ENCODE measurements at regions not wholly inside any gene's neighbourhood (a gene's known extent, or its start where the extent isn't known, plus 50 kb on each side); places are given as distances from the start of the nearest gene placed in this dataset.

GRCh38 chr11:79683930-79684329, 243.1 kb upstream of the TENM4 start:
- no peak for DNase-seq (ENCODE audit: low read depth, low spot score)

- DNase-seq (ENCODE audit: low read depth, low spot score): no peak
Observed at GRCh38 chr11:79678780-79679452, 238.1 kb upstream of the TENM4 start.

GRCh38 chr11:79676396-79676795, 235.6 kb upstream of the TENM4 start:
- no peak for DNase-seq (ENCODE audit: low read depth, low spot score)

DNA sequence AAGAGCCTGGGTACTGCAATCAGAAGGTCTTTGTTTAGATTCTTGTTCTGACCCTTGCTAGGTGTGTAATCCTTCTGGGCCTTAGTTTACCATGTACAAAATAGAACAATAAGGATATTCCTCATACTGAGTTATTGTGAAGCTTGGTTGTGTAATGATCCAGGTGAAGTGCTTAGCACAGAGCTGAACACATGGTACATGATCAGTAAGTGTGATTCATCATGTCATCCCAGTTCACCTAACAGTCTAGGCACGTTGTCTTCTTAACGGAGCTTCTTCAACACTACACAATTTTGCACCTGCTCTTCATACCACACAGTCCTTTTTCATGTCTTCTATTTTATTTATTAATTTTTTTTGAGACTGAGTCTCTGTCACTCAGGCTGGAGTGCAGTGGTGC, 234.3 kb upstream of the TENM4 start:
- no peak for DNase-seq (ENCODE audit: low read depth, low spot score)

DNA sequence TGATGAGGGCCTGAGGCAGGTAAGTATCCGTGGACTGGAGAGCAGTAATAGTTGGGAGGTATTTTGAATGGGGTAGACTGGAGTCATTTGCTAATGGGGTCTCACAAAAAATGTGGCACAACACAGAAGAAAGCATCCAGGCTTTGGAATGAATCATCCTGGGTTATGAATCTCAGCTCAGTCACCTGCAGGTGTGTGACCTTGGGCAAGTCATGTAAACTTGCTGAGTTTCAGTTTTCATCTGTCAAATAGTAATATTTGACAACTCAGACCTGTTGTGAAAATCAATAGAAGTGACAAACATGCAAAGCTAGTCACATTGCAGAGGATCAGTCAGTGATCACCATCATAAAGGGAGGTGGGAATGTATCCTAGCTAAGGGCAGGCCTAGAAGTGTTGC, 232.0 kb upstream of the TENM4 start:
- DNase-seq (ENCODE audit: low read depth, low spot score): no peak

- no peak for DNase-seq (ENCODE audit: low read depth, low spot score)
Observed at GRCh38 chr11:79671401-79671800, 230.6 kb upstream of the TENM4 start.

GRCh38 chr11:79670882-79671281, 230.1 kb upstream of the TENM4 start:
- DNase-seq (ENCODE audit: low read depth, low spot score): no peak

DNA sequence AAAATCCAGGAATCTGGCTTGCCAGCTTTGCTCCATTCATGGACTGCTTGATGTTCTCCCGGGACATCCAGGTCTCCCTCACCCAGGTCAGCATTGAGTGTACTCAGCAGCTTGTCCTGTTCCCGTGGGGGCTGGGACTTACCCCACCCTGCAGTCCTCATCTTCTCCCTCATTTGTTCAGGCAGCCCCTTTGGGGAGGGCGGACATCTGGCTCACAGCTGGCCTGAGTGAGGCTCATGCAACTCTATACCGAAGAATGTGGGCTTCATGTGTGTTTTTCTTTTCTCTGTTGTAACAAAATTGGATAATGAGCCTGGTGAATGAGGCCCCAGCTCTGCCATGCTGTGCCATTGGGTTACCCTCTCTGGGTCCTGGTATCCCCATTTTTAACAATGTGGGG, 227.7 kb upstream of the TENM4 start:
- DNase-seq (ENCODE audit: low read depth, low spot score): no peak

DNA sequence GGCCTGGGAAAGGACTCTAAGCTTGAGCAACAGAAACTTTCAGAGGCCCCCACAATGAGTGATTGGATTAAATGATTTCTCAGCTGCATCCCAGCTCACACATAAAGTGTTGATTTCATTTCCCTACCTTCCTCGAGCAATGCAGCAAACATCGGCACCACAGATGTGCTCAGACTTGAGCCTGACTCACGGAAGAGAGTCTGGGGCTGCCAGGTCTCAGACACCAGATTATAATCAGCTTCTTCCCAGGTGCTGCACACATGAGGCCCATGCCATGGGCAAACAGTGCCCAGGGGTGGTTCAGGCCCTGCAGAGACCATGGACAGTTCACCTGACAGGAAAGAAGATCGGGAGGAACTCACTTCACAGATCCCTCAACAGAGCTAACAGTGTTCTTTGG, 226.6 kb upstream of the TENM4 start:
- no peak for DNase-seq (ENCODE audit: low read depth, low spot score)

DNA sequence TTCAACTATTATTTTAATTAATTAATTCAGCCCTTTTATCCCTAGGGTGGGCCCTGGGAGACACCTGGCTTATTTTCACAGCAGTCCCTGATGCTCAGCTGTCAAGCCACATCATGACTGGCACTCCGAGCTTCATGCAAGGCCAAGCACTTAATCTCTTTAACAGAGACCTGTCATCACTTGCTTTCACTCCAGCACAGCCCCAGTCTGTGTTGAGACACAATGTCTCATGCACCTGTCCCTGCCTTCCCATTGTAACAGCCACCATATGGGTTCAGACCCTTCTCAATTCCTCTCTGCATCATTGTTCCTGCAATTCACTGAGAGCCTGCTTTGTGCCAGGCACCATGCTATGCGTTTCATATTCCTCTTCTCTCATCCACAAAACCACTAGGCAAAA, 222.2 kb upstream of the TENM4 start:
- DNase-seq (ENCODE audit: low read depth, low spot score): no peak

GRCh38 chr11:79661373-79661772, 220.5 kb upstream of the TENM4 start:
- no peak for DNase-seq (ENCODE audit: low read depth, low spot score)

DNA sequence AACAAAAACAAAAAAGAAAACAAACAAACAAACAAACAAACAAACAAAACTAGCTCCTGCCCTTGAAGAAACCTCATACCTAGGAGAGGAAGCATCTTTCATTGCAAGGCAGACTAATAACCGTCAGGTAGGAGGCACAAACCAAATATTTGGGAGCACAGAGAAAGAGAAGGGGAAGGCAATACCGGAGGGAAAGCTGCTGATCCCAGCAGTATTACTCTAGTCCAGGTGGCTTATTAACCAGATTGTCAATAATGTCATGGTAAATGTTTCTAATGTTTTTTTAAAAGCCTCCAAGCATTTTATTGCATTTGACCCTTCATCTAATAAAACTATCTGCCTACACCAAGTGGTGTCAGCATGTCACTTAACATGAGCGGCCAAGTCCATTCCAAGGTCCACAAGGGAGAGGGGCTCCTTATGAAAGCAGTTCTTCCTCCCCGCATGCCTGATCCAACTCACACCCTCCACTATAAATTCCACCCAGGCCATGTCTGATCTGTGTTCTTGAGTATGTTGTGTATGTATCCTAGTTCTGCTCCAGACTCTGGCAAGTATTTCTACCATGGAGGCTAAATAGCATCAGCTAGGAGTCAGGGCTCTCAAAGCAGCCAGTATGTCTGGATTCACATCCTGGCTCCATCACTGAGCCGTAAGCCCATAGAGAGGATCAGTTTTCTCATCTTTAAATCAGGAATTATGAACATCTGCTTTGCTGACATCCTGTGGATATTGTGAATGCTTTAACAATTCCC, 208.1 kb upstream of the TENM4 start:
- DNase-seq (ENCODE audit: low read depth, low spot score): no peak

DNA sequence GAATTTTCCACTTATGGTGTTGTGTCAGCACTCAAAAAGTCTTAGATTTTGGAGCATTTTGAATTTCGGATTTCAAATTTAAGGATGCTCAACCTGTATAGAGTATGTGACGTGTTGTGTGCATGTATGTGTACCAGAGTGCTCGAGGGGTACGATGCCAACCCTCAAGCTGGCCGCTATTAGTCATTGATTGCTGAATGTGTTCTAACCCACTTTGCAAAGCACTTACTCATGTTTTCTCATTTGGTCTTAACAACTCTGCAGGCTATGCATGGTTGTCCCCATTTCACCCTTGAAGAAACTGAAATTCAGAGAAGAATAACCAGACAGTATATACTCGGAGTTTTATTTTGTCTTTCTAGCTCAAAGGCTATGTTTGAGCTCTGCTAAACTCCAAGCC, 196.4 kb upstream of the TENM4 start:
- DNase-seq (ENCODE audit: low read depth, low spot score): no peak

- DNase-seq (ENCODE audit: low read depth, low spot score): no peak
Observed at GRCh38 chr11:79634905-79635304, 194.1 kb upstream of the TENM4 start.

GRCh38 chr11:79627281-79627680, 186.5 kb upstream of the TENM4 start:
- no peak for DNase-seq (ENCODE audit: low read depth, low spot score)

GRCh38 chr11:79626135-79627075, 185.6 kb upstream of the TENM4 start:
- DNase-seq (ENCODE audit: low read depth, low spot score): no peak

- no peak for DNase-seq (ENCODE audit: low read depth, low spot score)
Observed at GRCh38 chr11:79623375-79623774, 182.5 kb upstream of the TENM4 start.

DNA sequence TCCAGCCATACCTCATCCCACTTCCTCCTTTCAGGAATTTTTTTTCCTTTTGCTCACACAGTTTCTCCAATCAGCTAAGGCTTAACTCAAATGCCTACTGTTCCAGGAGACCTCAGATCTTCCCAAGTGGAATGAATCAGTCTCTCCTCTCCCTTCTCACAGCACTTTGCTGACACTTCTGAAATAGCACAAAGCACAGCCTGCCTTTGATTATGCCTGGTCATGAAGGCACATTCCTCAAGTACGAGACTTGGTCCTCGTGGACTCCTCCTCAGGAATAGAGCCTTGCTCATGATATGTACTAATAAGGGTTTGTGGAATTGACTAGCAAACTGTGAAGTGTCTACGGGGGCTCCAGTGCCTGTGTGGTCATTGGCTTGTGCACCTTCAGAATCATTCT, 176.7 kb upstream of the TENM4 start:
- no peak for DNase-seq (ENCODE audit: low read depth, low spot score)

DNA sequence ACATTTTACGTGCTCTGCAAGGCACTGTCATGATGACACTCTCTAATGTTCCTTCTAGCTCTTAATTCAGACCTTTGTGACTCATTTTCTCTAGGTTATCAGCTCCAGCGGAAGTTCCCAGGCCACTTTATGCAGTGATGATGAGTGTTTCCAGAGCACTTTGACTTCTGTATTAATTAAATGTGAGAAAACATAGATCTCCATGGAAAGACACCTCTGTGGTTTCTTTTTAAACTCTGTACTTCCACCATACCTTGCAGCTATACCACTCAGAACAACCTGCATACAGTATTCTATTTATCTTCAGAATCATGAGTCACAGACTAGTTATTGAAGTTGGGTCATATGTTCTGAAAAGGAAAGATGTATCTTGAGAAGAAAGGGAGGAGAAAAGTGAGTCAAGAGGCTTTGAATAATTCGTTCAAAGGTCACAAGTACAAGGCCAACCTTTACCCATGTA, 175.6 kb upstream of the TENM4 start:
- DNase-seq (ENCODE audit: low read depth, low spot score): no peak

GRCh38 chr11:79615425-79615824, 174.6 kb upstream of the TENM4 start:
- DNase-seq (ENCODE audit: low read depth, low spot score): no peak

DNA sequence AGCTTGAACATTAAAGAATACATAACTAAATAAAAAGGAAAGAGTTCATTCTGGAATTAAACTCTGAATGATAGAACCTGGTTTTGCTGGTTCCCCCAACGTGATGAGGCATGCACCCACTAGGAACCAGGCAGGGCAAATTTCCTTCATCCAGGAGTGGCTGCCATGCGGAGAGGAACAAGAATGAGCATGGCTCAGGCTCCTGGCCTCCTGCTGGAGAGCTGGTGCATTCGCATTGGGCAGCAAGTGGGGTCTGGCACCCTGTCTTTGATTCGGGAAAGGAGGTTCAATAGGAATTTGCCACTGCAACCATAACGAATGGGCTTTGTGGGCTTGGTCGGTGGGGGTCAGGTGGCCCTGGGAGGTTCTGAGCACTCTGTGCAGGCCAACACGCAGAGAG, 169.8 kb upstream of the TENM4 start:
- DNase-seq (ENCODE audit: low read depth, low spot score): no peak

GRCh38 chr11:79610139-79610538, 169.3 kb upstream of the TENM4 start:
- DNase-seq (ENCODE audit: low read depth, low spot score): no peak
